Aorta (tissue), 5 donors: ENCODE measurements at regions not wholly inside any gene's neighbourhood (a gene's known extent, or its start where the extent isn't known, plus 50 kb on each side); places are given as distances from the start of the nearest gene placed in this dataset.

Experiments
- ATAC-seq: fragments of 200-7000 bp; cut with Tn5 transposase; one replicate; pipeline ENCODE4 v1.9.1; 2022; ENCODE audit warnings: moderate library complexity; ENCODE audit not compliant: low FRiP score
- DNase-seq, 2 donors: peaks; one replicate each; pipeline ENCODE4 v3.0.0-alpha.2; 2020
- H3K27ac ChIP-seq, 2 donors: one replicate each; pipeline ENCODE4 v1.5.1; 2013; ENCODE audit warnings: low read length in 2 of 2, mild to moderate bottlenecking in 2 of 2, moderate library complexity in 2 of 2, control low read depth in 1 of 2, inconsistent platforms in 1 of 2, low read depth in 1 of 2
- H3K27me3 ChIP-seq, 2 donors: one replicate each; pipeline ENCODE4 v1.6.1; 2013; ENCODE audit warnings: control low read depth in 1 of 2, low read length in 1 of 2, mild to moderate bottlenecking in 1 of 2, moderate library complexity in 1 of 2; ENCODE audit not compliant: insufficient read depth in 2 of 2, control insufficient read depth in 1 of 2
- H3K36me3 ChIP-seq, 2 donors: one replicate each; pipeline ENCODE4 v1.6.1; 2013; ENCODE audit warnings: control low read depth in 1 of 2, low read length in 1 of 2, mild to moderate bottlenecking in 1 of 2; ENCODE audit not compliant: insufficient read depth in 2 of 2, control insufficient read depth in 1 of 2
- H3K4me1 ChIP-seq, 2 donors: one replicate each; pipeline ENCODE4 v1.6.1; 2013; ENCODE audit warnings: low read length in 2 of 2, control low read depth in 1 of 2, mild to moderate bottlenecking in 1 of 2, moderate library complexity in 1 of 2; ENCODE audit not compliant: insufficient read depth in 2 of 2, control insufficient read depth in 1 of 2
- H3K4me3 ChIP-seq, 2 donors: one replicate each; pipeline ENCODE4 v1.5.1; 2013; ENCODE audit warnings: low read length in 2 of 2, control low read depth in 1 of 2, mild to moderate bottlenecking in 1 of 2
- H3K9me3 ChIP-seq: one replicate; pipeline ENCODE4 v1.6.1; 2013; ENCODE audit warnings: mild to moderate bottlenecking, low read length; ENCODE audit not compliant: control insufficient read depth
- WGBS, 2 donors: extraction: QIAGEN DNeasy Blood & Tissue Kit; methylation state at CpG; one replicate each; pipeline ENCODE4 v1.1.7; 2013; 5-methylcytosine and 5-hydroxymethylcytosine counted together
- intact Hi-C, 2 donors: fragments of 100-400 bp; cut with DNase I; formaldehyde crosslinking; loops; one replicate each; pipeline versions ENCODE4 v1.14.2 to v1.15.0; 2022
- donor health status: healthy with polysubstance abuse.
- donor health status: Bipolar disorder and iron deficiency.
- donor health status: DM: no; HTN: no; CAD: no.
- donor health status: DM: no; HTN: no; CAD: no.
- donor health status: DM: yes; HTN: yes; CAD: no.

DNA sequence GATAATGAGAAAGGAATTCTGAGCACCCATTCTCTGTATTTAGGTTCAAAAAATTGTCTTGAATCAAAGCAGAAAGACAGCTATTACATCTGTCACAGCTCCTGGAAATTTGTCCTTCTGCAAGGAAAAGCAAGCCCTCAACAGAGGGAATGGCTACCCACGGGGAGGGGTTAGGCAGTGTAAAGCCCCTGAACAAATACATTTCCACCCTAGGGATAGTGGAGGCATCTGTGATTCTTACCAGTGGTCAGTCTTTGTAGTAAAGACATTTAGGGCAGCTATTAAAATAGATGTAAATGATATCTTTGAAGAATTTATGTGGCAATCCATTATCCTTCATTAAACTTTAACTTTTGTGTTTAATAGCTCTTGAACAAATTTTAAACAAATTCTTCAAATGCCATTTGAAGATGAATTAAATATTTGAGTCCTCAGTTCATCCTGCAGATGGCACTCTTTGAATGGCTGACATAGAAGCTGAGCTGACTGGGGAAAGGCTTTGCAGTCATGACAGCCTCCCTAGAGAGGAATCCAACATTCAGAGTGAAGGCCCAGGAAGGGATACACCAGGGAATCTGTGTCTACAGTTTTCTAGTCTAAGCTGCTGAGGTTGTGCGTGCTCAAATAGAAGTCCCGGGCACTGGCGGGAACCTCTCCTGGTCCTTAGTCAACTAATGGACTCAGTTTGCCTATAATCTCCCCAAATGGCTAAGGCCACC, 359.7 kb upstream of the ROPN1 start:
- DNase-seq: no peak
- no peak overlapping the region for H3K27ac ChIP-seq
- intact Hi-C loops: loop anchor here (2.0 kb wide), 1 partner anchor 117 kb away; no protein-coding TSS in a partner anchor

DNA sequence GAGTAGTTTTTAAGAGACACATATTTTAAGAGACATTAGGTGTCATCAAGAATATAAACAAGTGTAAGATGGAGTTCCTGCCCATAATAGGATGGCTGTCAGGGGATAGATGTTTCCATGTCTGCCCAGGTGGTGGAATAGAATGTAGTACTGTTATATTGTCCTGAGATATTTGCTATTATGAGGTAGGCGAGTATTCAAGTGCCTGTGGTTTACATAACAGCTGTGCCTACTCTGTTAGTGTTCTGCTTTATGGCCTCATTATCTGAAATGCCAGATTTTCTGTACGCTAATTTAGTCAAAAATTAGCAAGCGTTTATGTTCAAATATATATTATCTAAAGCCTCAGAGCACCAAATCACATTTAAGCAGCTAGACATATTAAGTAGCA, 360.2 kb upstream of the ROPN1 start:
- H3K36me3 ChIP-seq: peaks cover 1 to 12% of the 10 kb centered on the region in 2 donors
- H3K4me1 ChIP-seq: peaks cover 0 to 7% of the 10 kb centered on the region in 2 donors
- no peak overlapping the region for H3K4me3 ChIP-seq
- H3K27ac ChIP-seq: no peak overlapping the region
- H3K27me3 ChIP-seq: no peaks in the 10 kb centered on the region
- H3K9me3 ChIP-seq: no peaks in the 10 kb centered on the region
- DNase-seq (no peak), ATAC-seq (no peak)
- 90 to 95% methylated on average over 3 of the region's 3 CpGs for WGBS, 2 donors
- intact Hi-C loops: no loop called here

More for the DNA sequence above, 359.7 kb upstream of the ROPN1 start:
- H3K4me1 ChIP-seq: peaks cover 0 to 7% of the 10 kb centered on the region in 2 donors
- H3K27me3 ChIP-seq: no peaks in the 10 kb centered on the region
- 48 to 57% methylated on average over 4 of the region's 4 CpGs for WGBS, 2 donors
- H3K9me3 ChIP-seq: no peaks in the 10 kb centered on the region
- H3K4me3 ChIP-seq: no peak overlapping the region
- H3K36me3 ChIP-seq: peaks cover 4 to 10% of the 10 kb centered on the region in 2 donors
- ATAC-seq: peak; percentile 68

GRCh38 chr3:124353691-124354090, 361.8 kb upstream of the ROPN1 start:
- DNase-seq (no peak), ATAC-seq (no peak)
- H3K4me3 ChIP-seq: no peak overlapping the region
- H3K36me3 ChIP-seq: peaks cover 2 to 4% of the 10 kb centered on the region in 2 donors
- H3K9me3 ChIP-seq: no peaks in the 10 kb centered on the region
- whole genome bisulfite sequencing, 2 donors: 88 to 90% methylated on average over 2 of the region's 2 CpGs
- peaks cover 0 to 7% of the 10 kb centered on the region in 2 donors for H3K4me1 ChIP-seq
- H3K27me3 ChIP-seq: no peaks in the 10 kb centered on the region
- intact Hi-C loops: no loop called here
- no peak overlapping the region for H3K27ac ChIP-seq

GRCh38 chr3:124354150-124354549, 362.2 kb upstream of the ROPN1 start:
- WGBS, 2 donors: 85 to 87% methylated on average over 2 of the region's 2 CpGs

GRCh38 chr3:124358156-124358555, 366.2 kb upstream of the ROPN1 start:
- no peak for ATAC-seq
- Histone ChIP-seq H3K36me3 (peaks cover 3 to 4% of the 10 kb centered on the region in 2 donors), H3K27me3 (no peaks in the 10 kb centered on the region), H3K4me3 (no peak overlapping the region), H3K4me1 (peaks cover 0 to 4% of the 10 kb centered on the region in 2 donors), H3K9me3 (no peaks in the 10 kb centered on the region), H3K27ac (no peak overlapping the region)
- intact Hi-C loops: no loop called here
- DNase-seq: no peak
- WGBS, 2 donors: 96 to 98% methylated on average over 3 of the region's 3 CpGs

More at GRCh38 chr3:124354150-124354549, 362.2 kb upstream of the ROPN1 start:
- peaks cover 2 to 4% of the 10 kb centered on the region in 2 donors for H3K36me3 ChIP-seq
- ATAC-seq: no peak
- H3K4me3 ChIP-seq: no peak overlapping the region
- no peaks in the 10 kb centered on the region for H3K9me3 ChIP-seq
- intact Hi-C loops: no loop called here
- H3K4me1 ChIP-seq: peaks cover 0 to 7% of the 10 kb centered on the region in 2 donors
- no peak overlapping the region for H3K27ac ChIP-seq
- no peak for DNase-seq
- H3K27me3 ChIP-seq: no peaks in the 10 kb centered on the region

DNA sequence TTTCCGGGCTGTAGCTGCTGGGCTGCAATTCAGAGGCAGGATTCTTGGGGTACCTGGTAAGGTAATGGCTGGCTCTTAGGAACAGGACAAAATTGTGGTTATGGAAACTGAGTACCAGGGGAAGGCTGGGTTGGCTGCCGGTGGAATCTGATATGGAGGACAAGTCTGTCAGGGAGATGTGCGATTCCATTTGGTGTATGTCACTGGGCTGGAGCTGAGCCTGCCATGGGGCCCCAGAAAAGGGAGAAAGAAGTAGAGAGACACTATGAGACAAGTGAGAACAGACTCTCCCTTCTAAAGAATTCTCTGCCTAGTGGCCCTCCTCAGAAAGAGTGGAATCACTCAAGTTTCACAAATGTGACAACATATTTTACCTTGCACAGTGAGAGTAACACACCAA, 368.2 kb upstream of the ROPN1 start:
- Histone ChIP-seq H3K27ac (no peak overlapping the region), H3K4me1 (peaks cover 4% of the 10 kb centered on the region in 2 donors), H3K27me3 (no peaks in the 10 kb centered on the region), H3K9me3 (no peaks in the 10 kb centered on the region), H3K4me3 (no peak overlapping the region), H3K36me3 (peaks cover 4 to 8% of the 10 kb centered on the region in 2 donors)
- DNase-seq (no peak), ATAC-seq (no peak)
- WGBS, 2 donors: 73 to 81% methylated on average over 3 of the region's 3 CpGs
- intact Hi-C loops: no loop called here

GRCh38 chr3:124360563-124360962, 368.6 kb upstream of the ROPN1 start:
- Histone ChIP-seq H3K27ac (no peak overlapping the region), H3K9me3 (no peaks in the 10 kb centered on the region), H3K4me1 (peaks cover 4% of the 10 kb centered on the region in 2 donors), H3K27me3 (no peaks in the 10 kb centered on the region), H3K4me3 (no peak overlapping the region), H3K36me3 (peaks cover 4 to 8% of the 10 kb centered on the region in 2 donors)
- DNase-seq (no peak), ATAC-seq (no peak)
- WGBS, 2 donors: 85 to 87% methylated on average over 3 of the region's 3 CpGs
- intact Hi-C loops: no loop called here

DNA sequence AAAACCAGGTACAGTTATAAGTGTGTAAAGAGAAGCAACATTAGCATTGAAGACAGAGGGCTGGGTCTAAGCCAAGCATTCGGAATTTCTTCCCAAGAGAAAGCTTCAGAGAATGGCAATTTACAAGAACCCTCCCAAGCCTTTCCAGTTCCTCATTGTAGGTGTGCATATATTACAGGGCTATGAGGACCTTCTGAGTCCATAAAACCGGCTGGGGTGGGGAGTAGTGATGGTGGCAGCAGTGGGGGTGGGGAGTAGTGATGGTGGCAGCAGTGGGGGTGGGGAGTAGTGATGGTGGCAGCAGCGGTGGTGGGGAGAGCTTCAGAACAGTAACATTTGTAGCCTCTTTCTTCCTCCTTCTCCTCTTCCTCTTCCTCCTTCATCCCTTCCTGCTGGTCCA, 368.7 kb upstream of the UMPS start:
- DNase-seq: no peak
- H3K4me1 ChIP-seq: peaks cover 4% of the 10 kb centered on the region in 2 donors
- intact Hi-C loops: no loop called here
- ATAC-seq: no peak
- H3K9me3 ChIP-seq: no peaks in the 10 kb centered on the region
- H3K27me3 ChIP-seq: no peaks in the 10 kb centered on the region
- WGBS, 2 donors: 89 to 95% methylated on average over 3 of the region's 3 CpGs
- H3K27ac ChIP-seq: no peak overlapping the region
- H3K4me3 ChIP-seq: no peak overlapping the region
- peaks cover 2 to 8% of the 10 kb centered on the region in 2 donors for H3K36me3 ChIP-seq

DNA sequence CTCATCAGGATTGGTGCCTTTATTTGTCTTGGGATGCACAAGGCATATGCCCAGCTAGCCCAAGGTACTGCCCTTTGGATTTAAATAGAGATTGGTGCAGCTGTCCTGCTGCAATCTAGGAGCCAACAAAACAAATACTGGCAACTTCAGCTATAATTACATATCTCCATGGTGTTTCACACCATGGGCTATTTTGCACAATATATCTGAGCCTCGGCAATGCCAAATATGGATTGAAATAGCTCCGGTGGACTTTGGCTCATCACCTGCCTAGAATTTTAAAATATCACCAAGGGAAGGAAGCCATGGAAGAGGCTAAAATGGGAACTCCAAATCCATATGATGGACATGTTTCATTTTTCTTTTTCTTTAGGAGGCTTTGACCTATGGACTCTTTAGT, 367.8 kb upstream of the UMPS start:
- Histone ChIP-seq H3K9me3 (no peaks in the 10 kb centered on the region), H3K27ac (no peak overlapping the region), H3K36me3 (peaks cover 0 to 6% of the 10 kb centered on the region in 2 donors), H3K27me3 (no peaks in the 10 kb centered on the region), H3K4me1 (peaks cover 4% of the 10 kb centered on the region in 2 donors), H3K4me3 (no peak overlapping the region)
- intact Hi-C loops: no loop called here
- ATAC-seq (no peak), DNase-seq (no peak)
- WGBS, 2 donors: 56 to 60% methylated on average over 2 of the region's 2 CpGs
